ENCODE measurements at regions not wholly inside any gene's neighbourhood (a gene's known extent, or its start where the extent isn't known, plus 50 kb on each side); places are given as distances from the start of the nearest gene placed in this dataset.
"Not testable (repeated sequence)": the region's sequence is repeated elsewhere in the genome, so short reads cannot be mapped to it uniquely, and the experiment has no call there.

DNA sequence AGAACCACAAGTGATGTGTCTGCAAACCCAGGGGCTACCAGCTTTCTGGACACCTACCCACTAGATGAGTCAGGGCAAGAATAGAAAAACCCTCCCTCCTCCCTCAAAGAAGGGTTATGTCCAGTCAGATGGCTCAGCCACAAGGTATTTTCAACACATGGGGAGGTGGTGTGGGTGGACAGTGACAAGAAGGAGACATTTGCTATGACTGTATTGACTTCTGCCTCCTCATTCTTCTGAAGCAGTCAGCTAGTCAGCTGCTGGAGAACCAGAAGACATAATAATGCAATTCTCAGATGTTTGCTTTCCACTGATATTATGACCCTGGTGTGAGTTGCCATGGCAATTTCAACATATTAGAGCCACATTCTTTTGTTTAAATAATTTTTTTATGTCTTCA, 66.7 kb upstream of the GOLGA8B start:
- DNase-seq (ENCODE audit: low spot score): peak; percentile 48

DNA sequence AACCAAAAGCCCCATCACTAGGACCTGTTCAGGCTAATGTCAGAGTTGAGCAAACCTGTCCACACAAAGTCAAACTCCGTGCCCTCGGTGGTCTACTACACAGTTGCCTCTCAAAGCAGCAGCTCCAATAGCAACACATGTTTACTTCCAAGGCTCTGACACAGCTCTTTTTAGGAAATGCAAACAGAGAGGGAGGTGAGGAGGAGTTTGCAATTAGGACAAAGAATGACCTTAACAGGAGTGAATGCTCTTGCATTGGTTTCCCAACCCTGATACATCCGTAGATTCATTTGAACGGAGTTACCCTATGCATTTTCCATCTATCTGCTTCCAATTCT, 64.8 kb upstream of the GOLGA8B start:
- no peak for DNase-seq (ENCODE audit: low spot score)

DNA sequence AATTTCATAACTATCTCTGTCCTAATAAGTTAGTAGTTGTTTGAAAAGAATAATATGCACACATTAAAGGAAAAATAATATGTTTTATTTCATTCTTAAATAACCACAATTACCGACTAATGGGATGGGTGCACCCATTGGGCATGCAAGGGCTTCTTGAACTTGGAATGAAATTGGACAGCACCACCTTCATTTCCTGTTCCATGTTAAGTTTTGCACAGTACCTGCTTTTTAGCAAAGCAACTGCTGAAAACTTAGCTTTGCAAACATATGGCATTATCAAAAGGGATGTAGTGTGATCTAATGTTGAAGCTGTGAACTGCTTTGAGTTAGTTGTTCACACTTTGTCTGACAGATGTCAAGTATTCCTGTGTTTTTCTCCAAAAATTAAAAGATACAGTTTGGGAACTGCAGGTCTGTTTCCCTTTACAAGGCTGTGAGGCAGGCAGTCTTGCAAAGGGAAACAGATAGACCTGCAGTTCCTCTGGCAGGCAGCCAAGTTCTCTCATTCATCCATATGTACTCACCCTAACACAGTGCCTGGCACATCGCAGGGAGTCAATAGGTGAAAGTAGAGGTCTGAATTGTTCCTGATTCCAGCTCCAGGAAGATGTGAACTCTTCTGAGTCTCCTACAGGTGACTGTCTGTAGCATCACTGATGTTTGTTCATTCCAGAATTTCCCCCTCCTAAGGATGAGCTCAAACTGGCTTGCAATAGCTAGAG, 64.3 kb upstream of the GOLGA8B start:
- no peak for DNase-seq (ENCODE audit: low spot score)

DNA sequence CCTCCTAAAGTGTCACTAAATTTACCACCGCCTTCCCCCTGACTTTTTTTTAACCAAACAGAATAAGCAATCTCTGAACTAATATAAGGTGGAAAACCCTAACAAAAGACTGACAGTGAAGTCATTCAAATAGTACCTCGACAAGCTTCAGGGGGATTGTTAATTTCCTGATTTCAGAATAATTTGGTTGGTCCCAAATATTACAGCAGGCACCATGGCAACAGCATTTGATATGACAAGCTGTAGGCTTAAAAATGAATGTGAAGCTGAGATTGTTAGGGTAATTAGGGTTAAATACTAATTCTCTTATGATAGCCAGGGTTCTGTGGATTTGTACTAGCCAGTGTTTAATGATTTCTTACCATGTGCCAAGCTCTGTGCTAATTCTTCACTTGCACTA, 63.5 kb upstream of the GOLGA8B start:
- no peak for DNase-seq (ENCODE audit: low spot score)

DNA sequence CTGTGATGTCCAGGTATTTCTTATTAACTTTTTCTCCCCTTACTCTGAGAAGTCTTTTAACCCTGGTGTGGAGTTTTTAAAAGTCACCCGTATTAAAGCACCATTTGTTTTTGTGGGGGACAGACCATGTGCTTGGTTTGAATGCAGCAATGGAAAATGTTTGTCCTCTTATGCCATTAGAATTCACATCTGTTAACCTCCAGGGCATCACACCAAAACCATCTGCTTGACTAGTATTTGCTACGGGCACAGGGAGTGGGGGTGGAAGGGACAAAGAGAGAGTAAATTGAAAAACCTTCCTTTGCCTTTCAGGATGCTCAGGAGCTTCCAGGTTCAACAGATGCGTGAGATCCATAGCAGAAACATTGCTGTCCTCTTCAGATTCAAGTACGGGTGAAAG, 61.4 kb upstream of the GOLGA8B start:
- no peak for DNase-seq (ENCODE audit: low spot score)

DNA sequence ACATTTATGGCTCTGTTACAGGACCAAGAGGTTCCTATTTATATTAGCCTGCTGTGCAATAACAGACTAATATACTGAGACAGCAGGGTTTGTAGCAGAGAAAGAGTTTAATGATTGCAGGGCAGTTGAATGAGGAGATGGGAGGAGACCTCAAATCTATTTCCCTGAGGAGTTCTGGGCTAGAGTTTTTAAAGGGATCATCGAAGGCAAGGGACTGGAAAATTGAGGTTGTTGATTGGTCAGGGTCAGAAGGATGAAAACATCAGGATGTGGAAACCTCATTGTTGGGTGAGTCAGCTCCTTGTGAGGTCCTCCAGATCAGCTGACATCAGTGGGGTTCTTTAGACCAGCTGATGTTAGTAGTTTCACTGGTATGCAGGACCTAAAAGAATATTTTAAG, 60.6 kb upstream of the GOLGA8B start:
- DNase-seq (ENCODE audit: low spot score): peak; percentile 41

DNA sequence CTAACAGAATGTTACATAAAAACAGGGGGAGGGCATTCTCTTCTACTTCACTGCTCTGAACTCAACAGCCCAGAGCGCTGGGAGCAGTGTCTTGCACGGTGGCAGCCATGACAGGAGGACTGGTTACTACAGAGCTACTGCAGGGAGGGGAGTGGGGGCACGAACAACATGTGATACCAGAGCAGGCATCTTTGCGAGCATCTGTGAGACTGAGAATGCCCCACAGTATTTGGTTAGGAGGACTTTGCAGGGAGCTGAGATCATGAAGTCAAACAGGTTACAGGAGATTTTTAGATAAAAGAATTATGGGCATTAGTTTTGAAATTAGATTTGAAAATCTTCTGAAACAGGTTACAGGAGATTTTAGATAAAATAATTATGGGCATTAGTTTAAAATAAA, 58.8 kb upstream of the GOLGA8B start:
- no peak for DNase-seq (ENCODE audit: low spot score)

DNA sequence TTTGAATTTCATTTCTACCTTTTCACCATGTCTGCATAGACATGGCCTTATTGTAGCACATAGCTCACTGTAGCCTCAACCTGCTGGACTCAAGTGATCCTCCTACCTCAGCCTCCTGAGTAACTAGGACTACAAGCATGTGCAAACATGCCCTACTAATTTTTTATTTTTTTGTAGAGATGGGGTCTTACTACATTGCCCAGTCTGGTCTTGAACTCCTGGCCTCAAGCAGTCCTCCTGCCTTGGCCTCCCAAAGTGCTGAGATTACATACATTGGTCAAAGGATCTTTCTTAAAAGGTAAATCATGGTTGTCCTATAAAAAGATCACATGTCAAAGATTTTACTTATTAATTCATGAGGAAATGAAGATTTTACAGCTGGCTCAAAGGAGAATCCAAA, 57.2 kb upstream of the GOLGA8B start:
- no peak for DNase-seq (ENCODE audit: low spot score)

DNA sequence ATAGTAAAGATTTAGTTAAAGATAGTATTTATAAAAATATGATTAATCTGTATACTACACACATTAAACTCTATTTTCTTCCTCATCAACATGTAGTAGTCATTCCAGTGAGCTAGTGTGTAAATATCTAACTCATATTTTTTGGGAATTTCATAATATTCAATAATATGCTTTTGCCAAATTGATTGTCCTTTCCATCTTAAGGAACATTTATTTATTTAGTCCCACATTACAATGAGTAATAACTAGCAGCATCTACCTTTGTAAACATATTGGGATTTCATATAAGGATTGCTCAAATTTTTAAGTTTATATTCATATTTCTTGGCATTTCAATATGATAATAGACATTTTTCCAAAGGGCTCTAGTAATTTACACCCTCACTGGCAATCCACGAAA, 53.9 kb upstream of the GOLGA8B start:
- DNase-seq (ENCODE audit: low spot score): no peak

DNA sequence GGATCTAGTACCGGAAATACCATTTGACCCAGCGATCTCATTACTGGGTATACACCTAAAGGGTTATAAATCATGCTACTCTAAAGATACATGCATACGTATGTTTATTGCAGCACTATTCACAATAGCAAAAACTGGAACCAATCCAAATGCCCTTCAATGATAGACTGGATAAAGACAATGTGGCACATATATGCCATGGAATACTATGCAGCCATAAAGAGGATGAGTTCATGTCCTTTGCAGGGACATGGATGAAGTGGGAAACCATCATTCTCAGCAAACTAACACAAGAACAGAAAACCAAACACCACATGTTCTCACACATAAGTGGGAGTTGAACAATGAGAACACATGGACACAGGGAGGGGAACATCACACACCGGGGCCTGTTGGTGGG, 50.2 kb upstream of the GOLGA8B start:
- DNase-seq (ENCODE audit: low spot score): not testable (repeated sequence)

Data from GM03348 (cell line).